ENCODE measurements at regions not wholly inside any gene's neighbourhood (a gene's known extent, or its start where the extent isn't known, plus 50 kb on each side); places are given as distances from the start of the nearest gene placed in this dataset.

DNA sequence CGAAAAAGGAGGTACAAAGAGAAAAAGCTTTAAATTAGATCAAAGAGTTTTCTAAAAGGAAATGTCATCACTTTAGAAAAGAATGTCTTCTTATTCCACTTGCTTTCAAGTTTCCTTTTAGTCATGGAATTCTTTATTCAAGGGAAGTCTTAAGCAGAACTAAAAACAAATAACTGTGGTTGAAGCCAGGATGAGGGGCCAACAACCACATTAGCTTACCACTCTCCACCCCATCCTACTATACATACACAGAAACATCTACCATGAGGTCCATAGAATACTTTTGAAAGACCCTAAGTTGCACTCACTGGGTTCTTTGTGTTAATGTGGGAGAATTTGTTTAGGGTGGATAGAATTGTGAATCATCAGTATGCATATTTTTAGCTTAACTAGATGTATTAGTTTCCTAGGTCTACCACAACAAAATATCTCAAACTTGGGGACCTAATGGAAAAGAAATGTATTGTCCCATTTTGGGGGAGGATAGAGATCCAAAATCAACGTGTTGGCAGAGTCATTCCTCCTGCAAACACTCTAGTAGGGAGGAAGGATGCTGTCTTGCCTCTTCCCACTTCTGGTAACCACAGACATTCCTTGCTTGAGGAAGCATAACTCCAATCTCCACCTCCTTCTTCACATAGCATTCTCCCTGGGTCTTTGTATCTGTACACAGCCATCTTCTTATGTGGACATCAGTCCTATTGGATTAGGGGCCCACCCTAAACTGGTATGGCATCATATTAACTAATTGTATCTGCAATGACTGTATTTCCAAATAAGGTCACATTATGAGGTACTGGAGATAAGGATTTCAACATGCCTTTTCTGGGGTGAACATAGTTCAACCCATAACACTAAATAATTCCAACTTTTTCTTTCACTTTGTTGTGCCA, 239.4 kb downstream of the LURAP1L start:
- H3K4me3 ChIP-seq (ENCODE audit: low read depth, low read length) = no peak overlapping the region
- TF ChIP-seq, protein P1, sequence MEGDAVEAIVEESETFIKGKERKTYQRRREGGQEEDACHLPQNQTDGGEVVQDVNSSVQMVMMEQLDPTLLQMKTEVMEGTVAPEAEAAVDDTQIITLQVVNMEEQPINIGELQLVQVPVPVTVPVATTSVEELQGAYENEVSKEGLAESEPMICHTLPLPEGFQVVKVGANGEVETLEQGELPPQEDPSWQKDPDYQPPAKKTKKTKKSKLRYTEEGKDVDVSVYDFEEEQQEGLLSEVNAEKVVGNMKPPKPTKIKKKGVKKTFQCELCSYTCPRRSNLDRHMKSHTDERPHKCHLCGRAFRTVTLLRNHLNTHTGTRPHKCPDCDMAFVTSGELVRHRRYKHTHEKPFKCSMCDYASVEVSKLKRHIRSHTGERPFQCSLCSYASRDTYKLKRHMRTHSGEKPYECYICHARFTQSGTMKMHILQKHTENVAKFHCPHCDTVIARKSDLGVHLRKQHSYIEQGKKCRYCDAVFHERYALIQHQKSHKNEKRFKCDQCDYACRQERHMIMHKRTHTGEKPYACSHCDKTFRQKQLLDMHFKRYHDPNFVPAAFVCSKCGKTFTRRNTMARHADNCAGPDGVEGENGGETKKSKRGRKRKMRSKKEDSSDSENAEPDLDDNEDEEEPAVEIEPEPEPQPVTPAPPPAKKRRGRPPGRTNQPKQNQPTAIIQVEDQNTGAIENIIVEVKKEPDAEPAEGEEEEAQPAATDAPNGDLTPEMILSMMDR (IDR thresholded peaks at IDR 0.05; ENCODE audit: borderline replicate concordance, insufficient read depth, low read depth, low read length) = no peak

- H3K4me3 ChIP-seq (ENCODE audit: low read depth, low read length) = no peak overlapping the region
- TF ChIP-seq, protein P1 (IDR thresholded peaks at IDR 0.05; ENCODE audit: borderline replicate concordance, insufficient read depth, low read depth, low read length) = no peak
These were observed 242.4 kb downstream of the LURAP1L start for GRCh38 chr9:13017260-13017659.

GRCh38 chr9:13020146-13021040, 245.6 kb downstream of the LURAP1L start:
- no peak overlapping the region for H3K4me3 ChIP-seq (ENCODE audit: low read depth, low read length)
- TF ChIP-seq, protein P1 (IDR thresholded peaks at IDR 0.05; ENCODE audit: borderline replicate concordance, insufficient read depth, low read depth, low read length) = no peak

DNA sequence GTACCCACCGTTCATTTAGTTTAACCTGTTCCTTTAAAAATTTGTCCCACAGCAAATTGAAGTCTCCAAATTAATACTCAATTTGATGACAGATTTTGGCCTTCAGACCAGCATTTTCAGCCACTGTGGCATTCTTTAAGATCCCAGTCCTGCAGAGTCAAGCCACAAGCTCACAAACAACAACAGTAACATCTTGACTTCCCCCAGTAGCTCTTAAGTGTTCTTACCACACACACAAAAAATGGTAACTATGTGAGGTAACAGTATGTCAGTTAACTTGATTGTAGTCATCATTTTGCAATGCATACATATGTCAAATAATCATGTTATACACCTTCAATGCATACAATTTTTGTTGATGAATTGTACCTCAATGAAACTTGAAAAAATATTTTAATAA, 247.9 kb downstream of the LURAP1L start:
- H3K4me3 ChIP-seq (ENCODE audit: low read depth, low read length) = no peak overlapping the region
- TF ChIP-seq, protein P1 (IDR thresholded peaks at IDR 0.05; ENCODE audit: borderline replicate concordance, insufficient read depth, low read depth, low read length) = no peak

DNA sequence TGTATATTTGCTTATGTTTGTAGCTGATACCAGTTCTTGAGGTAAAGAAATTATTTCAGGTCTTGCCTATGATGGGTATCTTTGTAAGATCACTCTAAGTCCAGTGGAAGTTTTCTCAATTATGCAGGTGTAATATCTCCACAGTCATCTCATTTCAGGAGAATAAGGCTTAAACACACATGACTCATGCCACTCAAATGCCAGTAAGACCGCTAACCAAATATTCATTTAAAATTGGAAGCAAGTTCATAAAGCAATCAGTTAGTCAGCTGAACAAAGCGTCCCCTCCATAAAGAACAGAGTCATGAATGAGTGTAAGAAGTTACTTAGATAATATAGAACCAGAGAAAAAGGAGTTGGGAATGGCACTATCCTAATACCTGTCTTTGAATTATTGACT, 248.7 kb downstream of the LURAP1L start:
- TF ChIP-seq, protein P1 (IDR thresholded peaks at IDR 0.05; ENCODE audit: borderline replicate concordance, insufficient read depth, low read depth, low read length) = no peak
- no peak overlapping the region for H3K4me3 ChIP-seq (ENCODE audit: low read depth, low read length)

DNA sequence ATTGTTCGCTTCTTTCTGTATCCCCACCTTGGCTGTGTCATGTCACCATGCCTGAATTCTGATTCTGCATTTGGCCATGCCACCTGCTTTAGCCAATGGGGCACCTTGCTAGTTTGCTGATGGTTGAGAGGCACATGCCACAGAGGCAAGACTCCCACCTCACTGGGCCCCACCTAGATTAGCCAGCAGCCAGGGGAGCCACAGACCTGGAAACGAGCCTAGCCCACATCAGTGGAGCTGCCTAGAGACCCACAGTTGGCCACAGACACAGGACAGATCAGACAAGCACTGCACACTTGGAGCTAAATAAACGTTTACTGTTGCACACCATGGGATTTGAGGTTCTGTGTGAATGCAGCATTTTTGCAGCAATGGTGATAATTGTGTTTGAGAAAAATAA, 252.1 kb downstream of the LURAP1L start:
- TF ChIP-seq, protein P1 (IDR thresholded peaks at IDR 0.05; ENCODE audit: borderline replicate concordance, insufficient read depth, low read depth, low read length) = no peak
- no peak overlapping the region for H3K4me3 ChIP-seq (ENCODE audit: low read depth, low read length)
